Activated CD4-positive, alpha-beta T cell treated with anti-CD3 and anti-CD28 coated beads, Interleukin-2, amount 50 U/mL, for 1 hour (primary cell): ENCODE measurements at regions not wholly inside any gene's neighbourhood (a gene's known extent, or its start where the extent isn't known, plus 50 kb on each side); places are given as distances from the start of the nearest gene placed in this dataset.

Experiments used
- DNase-seq: peaks from one replicate; pipeline ENCODE4 v3.0.0-alpha.2; 2020

DNA sequence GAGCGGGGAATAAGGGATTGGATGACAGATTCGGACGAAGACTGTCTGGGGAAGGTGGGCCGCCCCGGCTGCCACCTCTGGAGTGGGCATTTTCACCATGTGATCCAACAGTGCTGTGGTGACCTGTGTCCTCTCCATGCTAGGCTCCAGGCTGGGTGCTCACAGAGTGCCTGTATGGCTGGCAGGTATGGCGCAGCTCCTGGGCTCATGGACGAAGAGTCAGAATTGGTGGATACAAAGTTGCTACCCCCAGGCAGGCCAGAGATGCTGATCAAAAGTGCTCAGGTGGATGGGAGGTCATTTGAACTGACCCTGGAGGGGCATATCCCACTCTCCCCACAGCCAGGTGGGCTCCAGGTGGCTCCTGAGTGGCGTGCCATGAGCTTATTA is 111.3 kb upstream of the UQCRFS1 start:
- no peak for DNase-seq

DNA sequence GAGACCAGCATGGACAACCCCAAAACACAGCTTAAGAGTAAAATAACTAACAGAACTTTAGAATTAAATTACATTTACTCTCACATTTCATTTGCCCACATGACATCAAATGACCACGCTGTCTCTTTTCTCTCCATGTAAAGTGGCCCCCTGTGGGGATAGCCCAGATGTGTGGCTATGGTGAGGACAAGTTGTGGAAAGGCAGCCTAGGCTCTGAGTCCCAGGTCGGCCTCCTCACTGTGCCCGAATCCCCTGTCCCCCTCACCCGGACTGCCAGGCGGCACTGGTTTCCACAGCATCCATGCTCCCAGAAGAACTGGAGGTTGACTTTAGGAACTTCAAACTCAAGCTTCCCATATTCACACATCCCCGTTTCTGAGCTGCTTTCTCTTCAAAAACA is 111.8 kb upstream of the UQCRFS1 start:
- DNase-seq = no peak

GRCh38 chr19:29325241-29325975 is 112.5 kb upstream of the UQCRFS1 start:
- DNase-seq = no peak

DNA sequence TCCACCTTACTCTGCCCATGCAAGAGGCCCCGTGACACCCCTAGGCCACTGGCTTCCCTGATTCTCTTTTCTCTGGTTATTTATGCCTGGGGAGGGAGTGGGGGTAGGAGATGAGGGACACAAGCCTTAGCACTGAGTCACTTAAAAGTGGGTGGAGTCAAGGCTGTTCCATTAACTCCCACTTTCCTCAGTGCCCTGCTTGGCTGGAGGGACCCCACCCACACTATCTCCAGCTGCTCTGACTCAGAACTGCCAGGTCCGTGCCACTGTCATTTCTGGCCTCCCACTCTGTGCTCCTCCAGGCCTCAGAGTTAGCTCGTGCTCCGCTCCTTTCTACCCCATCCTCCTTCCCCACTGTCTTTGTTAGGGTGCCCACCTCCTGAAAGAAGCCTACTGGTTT is 113.4 kb upstream of the UQCRFS1 start:
- DNase-seq = no peak

DNA sequence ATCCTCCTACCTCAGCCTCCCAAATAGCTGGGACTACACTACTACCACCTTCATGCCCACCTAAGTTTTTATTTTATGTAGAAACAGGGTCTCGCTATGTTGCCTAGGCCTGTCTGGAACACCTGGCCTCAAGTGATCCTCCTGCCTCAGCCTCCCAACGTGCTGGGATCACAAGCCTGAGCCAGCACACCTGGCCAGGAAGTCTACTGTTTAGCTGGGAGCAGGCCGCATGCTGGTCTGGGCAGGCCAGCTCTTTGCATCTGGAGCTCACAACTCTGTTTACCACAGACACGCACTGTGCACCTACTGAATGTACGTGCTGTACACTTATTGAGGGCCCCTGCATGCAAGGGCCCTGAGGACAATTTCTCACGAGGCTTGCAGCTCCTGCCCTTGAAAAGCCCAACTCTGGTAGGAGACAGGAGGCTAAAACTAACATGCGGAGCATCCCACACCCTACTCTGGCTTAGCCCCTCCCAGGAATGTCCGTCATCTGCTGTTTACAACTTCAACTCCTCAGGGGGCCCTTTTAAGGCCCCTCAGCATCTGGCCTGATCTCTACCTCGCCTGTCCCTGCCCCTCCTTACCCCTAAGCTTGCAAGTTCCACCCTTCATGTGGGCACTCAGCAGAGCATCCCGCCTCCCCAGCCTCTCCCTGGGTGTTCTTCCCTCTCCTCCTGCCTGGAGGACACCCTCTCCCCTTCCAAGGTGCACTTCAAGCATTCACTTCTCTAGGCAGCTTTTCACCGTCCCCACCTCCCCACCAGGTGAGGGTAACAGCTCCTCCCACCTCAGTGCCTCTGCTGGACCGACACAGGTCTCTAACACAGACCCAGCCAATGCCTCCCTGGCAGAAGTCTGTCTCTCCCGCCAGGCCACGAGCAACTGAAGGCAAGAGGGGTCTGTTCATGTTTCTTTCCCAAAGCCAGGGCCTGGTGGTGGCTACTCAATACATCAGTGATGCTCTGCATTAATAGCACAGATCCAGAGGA is 114.2 kb upstream of the UQCRFS1 start:
- DNase-seq = no peak

GRCh38 chr19:29328586-29328985 is 115.6 kb upstream of the UQCRFS1 start:
- DNase-seq = no peak

GRCh38 chr19:29329460-29330134 is 116.6 kb upstream of the UQCRFS1 start:
- no peak for DNase-seq

DNA sequence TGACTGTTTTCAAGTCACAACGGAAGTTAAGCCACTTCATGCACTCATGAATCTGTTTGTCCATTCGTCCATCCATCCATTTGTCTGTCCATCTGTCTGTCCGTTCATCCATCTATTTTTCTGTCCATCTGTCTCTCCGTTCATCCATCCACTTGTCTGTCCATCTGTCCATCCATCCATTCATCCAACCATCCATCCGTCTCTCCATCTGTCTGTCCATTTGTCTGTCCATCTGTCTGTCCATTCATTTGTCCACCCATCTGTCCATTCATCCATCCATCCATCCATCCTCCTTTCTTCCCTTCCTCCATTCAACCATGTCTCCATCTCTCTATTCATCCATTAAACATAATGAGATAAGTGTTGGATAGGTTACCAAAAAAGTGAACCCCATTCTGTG is 123.5 kb upstream of the UQCRFS1 start:
- DNase-seq = no peak

DNA sequence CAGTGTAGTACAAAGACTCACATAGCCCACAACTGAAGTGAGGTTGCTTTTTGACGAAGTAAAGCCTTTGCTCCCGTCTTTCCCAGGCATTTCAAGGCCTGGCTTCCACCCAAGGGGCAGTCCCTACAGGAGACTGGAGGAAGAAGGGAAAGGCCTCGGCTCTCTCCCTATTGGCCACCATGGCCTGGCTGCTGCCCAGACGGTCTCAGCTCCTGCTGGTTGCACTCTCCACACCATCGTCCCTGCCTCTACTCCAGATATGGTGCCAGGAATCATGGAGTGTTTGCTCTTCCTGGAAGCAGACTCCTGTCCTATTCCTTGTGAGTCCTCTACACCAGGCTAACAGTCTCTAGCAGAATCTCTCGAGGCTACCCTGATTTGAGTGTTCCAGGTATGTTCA is 124.1 kb upstream of the UQCRFS1 start:
- no peak for DNase-seq

- DNase-seq = no peak
Observed at GRCh38 chr19:29338480-29338879, 125.5 kb upstream of the UQCRFS1 start.

- no peak for DNase-seq
Observed at GRCh38 chr19:29342721-29343120, 129.8 kb upstream of the UQCRFS1 start.

- DNase-seq = no peak
Observed at GRCh38 chr19:29364224-29364726, 151.3 kb upstream of the UQCRFS1 start.

DNA sequence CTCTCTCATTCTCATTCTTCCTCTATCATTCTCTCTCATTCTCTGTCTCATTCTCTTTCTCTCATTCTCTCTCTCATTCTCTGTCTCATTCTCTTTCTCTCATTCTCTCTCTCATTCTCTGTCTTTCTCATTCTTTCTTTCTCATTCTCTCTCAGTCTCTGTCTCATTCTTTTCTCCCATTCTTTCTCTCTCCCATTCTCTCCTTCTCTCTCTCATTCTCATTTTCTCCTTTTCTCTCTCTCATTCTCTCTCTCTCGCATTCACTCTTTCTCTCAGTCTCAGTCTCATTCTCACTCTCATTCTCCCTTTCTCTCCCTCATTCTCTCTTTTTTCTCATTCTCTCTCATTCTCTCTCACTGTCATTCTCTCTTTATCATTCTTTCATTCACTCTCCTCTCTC is 152.0 kb upstream of the UQCRFS1 start:
- DNase-seq = no peak

GRCh38 chr19:29365836-29366417 is 153.0 kb upstream of the UQCRFS1 start:
- no peak for DNase-seq

DNA sequence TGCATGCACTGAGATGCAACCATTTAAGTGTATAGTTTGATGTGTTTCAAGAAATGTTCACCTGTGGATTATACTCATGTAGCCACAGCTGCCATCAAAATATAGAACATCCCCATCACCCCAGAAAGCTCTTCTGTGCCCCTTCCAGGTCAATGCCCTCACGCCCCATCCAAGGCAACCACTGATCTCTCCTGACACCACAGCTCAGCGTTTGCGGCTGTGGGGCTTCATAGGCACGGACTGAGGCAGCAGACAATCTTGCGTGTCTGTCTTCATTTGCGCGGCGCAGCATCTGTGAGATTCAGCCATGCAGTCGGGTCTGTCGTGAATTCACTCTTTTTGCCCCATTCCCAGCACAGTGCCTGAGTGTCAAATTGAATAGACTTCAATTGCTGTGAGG is 153.8 kb upstream of the UQCRFS1 start:
- no peak for DNase-seq

DNA sequence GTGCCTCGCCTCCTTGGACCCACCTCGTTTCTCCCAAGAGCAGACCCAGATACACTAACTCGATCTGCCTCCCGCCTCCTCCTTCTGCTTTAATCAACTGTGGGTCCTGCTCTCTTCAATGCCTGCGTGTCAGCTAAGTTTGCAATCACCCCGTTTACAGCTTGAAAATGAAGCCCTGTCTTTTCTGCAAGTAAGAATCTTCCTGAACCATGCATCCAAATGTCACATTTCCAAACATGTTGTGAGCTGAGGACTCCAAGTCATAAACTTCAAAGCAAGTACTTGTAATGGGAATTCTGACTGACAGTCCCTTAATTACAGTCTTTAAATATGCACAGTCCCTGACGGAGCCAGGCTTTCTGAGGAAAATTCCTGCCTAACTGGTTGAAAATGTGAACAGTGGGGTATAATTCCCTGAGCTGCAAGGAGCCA is 154.9 kb upstream of the UQCRFS1 start:
- no peak for DNase-seq

DNA sequence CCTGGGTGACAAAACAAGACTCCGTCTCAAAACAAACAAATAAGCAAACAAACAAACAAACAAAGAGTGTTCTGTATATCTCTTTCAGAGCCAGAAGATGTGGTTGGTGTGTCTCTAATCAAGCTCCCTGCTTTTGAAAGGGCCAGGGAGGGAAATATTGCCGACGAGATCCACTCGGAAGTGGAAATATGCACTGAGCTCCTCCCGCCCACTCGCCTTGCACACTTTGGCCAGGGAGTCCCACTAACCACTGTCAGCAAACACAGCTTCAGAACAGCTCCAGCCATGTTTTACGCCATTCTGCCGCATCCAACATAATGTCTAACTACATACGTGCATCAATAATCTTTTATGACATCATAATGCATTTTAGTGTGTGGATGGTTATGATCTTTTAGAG is 155.5 kb upstream of the VSTM2B start:
- DNase-seq = no peak

DNA sequence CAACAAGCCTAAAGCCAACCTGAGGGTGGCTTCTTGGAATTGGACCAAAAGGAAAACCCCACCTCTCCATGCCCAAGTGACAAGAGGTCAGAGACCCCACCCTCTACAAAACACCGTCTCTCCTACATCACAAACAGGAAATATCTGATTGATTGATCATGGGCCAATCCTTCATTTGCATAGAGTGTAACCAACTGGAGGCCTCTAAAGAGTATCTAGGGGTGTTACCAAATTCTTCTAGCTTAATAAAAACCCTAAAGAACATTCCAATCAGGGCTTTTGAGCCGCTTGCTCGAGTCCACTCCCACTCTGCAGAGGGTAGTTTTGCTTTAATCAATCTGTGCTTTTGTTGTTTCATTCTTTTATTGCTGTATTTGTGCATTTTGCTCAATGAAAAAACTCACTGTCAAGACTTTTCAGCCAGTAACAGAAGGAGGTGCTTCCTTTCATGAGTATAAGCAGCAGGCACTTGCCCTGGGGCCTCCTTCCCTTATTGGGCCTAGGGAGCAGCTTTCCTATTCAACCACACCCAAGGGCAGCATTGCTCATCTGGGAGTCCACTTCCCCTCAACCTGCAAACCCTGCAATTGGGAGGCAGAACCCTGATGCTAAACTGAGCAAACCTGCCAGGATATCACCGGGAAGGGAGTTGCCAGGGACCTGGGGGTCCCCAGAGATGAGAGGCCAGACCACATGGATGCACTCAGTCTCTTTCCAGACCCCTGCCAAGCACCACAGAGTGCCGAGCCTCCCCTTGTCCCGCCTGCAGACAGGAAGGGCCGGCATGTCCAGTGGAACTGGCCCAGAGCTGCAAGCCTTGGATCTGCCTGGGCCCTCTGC is 154.3 kb upstream of the VSTM2B start:
- no peak for DNase-seq

- no peak for DNase-seq
Observed at GRCh38 chr19:29372091-29372415, 153.7 kb upstream of the VSTM2B start.

GRCh38 chr19:29372461-29372860 is 153.3 kb upstream of the VSTM2B start:
- no peak for DNase-seq

GRCh38 chr19:29372921-29373797 is 152.6 kb upstream of the VSTM2B start:
- DNase-seq = no peak
